HG03442 (cell line): ENCODE measurements at regions not wholly inside any gene's neighbourhood (a gene's known extent, or its start where the extent isn't known, plus 50 kb on each side); places are given as distances from the start of the nearest gene placed in this dataset.
A peak's percentile ranks its signal among the peaks of the same experiment; 100 is the strongest.
"Not testable (repeated sequence)": the region's sequence is repeated elsewhere in the genome, so short reads cannot be mapped to it uniquely, and the experiment has no call there.

ENCODE experiments used
- ATAC-seq: cut with Tn5 transposase; IDR thresholded peaks from one replicate; pipeline ENCODE4 v1.9.1; 2021; ENCODE audit warnings: mild to moderate bottlenecking, moderate library complexity; ENCODE audit not compliant: unreplicated experiment

DNA sequence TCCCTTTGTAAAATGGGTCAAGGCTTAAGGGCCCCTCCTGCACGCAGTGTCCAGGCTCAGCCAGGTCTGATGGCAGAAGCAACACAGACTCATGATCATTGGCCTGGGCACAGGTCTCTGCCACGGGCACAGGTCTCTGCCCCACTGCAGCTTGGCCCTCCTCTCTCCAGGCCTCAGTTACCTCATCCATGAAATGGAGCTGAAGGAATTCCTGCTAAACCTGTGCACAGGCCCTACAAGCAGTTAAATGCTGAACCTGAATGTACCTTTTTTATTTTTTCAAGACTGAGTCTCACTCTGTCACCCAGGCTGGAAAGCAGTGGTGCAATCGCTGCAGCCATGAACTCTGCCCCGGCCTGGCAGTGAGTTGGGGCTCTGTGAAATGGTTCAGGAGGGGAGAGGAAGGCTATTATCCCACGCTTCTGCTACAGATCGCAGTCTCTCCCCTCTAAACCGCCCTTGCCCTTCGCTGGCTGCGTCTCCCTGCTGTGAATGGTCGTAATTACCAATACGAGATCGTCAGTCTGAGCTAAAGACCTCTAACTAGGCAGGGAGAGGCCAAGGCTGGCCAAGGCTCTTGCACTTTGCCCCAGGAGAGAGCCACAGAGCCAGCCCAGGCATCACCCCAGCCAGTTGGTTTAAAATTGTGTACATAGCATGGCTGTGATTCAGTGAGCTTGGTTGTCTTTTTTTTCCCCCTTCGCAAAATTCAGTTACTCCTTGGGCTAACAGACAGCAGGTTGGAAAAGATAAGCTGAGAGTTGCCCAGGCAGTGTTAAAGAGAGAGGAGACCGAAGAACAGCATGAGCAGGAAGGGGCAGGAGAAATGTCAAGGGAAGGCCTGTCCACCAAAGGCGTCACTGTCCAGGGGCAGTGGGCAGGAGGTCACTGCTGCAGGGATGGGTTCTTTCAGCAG is 93.0 kb upstream of the KCTD7 start:
- ATAC-seq = no peak

DNA sequence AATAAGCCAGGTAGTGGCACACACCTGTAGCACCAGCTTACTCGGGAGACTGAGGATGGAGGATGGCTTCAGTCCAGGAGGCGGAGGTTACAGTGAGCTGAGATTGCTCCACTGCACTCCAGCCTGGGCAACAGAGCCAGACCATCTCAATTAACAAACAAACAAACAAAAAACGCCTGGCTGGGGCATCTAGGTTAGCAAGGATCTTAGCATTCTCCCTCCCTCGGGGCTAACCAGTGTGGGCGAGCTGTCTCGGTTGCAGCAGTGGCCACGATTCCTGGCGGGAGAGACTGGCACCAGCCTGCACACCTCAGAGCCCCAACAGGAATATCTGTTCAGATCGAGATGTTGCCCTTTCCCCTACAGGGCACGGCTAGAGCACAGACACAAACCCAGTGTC is 91.3 kb upstream of the KCTD7 start:
- ATAC-seq = no peak

DNA sequence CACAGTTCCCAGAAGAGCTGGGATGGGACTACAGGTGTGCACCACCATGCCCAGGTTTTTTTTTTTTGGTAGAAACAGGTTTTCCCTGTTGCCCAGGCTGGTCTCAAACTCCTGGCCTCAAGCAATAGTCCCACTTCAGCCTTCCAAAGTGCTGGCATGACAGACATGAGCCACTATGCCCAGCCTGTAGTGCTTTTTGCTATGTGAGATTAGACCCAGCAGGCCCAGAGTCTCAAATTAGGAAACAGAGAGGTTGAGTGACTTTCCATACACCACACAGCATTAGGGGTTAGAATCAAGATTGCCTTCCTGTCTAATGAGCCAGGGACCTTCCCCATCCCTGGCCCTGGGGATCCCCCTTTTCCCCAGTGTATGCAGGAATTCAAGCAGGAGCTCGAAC is 90.8 kb upstream of the KCTD7 start:
- ATAC-seq = no peak

DNA sequence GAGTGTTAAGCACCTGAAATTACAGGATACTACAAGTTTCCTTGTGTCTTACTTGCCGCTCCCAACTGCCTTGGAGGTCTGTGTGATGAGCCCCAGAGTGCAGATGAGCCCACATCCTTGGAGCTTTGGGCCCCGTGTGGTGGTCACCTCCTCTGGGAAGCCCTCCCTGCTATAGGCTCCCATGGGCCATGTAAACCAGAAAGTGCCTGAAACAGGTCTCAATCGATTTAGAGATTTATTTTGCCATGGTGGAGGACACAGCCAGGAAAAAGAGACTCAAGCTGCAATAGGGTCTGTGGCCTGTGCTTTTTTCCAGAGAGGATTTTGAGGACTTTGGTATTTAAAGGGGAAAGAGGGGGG is 89.4 kb upstream of the KCTD7 start:
- no peak for ATAC-seq

DNA sequence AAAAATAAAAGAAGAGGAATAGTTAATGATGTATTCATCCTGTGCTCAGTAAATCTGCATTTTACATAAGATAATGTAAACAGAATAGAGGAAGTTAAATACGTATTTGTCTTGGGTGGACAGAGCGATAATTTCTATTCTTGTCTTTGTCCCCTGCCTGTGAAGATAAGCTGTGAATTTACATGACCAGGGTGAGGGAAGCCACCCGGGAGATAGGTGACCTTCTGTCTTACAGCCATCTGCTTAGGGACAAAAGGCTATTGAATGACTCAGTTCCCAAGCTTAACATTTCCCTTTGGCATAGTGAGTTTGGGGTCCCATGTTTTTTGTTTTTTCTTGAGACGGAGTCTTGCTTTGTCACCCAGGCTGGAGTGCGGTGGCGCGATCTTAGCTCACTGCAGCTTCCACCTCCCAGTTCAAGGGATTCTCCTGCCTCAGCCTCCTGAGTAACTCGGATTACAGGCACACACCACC is 88.7 kb upstream of the KCTD7 start:
- ATAC-seq = no peak

DNA sequence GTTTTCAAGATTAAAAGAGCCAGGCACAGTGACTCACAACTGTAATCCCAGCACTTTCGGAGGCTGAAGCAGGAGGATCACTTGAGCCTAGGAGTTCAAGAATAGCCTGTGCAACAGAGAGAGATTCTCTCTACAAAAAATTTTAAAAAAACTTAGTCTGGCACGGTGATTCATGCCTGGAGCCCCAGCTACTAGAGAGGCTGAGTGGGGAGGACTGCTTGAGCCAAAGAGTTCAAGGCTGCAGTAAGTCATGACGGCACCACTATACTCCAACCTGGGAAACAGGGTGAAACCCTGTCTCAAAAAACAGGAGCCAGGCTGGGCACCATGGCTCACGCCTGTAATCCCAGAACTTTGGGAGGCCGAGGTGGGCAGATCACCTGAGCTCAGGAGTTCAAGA is 86.6 kb upstream of the KCTD7 start:
- no peak for ATAC-seq

DNA sequence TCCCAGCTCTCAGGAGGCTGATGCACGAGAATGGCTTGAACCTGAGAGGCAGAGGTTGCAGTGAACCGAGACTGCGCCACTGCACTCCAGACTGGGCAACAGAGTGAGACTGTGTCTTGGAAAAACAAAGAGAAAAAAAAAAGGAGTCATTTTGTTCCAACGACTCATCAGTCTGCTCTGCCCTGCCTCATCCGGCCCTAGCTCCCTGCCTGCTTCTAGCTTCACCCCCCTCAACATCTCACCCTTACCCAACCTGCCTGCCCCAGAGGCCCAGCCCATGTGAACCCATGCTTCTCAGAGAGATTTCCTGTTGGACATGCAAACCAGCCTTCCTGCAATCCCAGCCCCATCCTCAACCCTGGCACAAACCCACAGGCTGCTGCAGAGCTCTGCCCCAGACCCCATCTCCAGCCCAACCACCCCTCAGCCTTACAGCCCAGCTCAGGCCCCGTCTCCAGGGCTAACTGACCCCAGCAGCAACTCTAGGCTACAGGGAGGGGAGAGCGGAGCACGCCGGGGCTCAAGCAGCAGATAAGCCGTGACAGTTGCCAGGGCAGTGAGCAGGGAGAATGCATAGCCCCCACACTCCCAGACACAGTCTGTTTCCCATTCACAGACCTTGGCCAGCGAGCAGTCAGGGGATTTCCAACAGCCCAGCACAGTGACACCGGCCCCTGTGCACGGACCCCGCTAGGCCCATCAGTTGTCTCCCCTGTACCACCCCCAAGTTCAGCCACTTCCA is 86.0 kb upstream of the KCTD7 start:
- no peak for ATAC-seq

DNA sequence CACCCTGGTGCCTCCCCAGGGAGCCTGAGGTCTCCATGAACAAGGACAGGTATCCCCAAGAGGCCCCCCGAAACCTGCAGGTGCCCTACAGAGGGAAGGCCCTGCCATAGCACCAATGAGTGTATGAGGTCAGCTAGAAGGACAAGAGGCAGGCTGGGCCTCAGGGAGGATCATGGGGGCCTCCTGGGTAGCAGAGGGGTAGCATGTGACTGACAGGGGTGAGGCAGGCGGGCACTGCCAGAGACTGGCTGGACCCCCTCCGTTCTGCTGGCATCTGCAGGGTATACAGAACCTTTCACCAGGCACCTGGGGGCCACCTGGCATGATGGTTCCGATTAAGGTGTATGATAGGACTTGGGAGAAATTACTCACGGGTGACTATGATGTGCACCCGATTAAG is 79.2 kb upstream of the KCTD7 start:
- no peak for ATAC-seq

DNA sequence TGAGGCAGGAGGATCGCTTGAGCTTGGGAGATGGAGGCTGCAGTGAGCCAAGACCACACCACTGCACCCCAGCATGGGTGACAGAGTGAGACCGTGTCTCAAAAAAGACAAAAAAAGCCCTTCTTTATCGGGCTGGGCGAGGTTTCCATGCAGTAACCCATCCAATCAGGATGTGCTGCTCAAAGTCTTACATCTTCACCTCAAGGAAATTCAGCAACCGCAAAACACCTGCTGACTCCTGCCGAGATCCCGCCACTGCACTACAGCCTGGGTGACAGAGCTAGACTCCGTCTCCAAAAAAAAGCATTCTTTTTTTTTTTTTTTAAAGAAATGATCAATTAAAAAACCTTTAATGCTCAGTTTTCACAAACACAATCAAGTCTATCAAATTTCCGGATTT is 75.7 kb upstream of the KCTD7 start:
- no peak for ATAC-seq

DNA sequence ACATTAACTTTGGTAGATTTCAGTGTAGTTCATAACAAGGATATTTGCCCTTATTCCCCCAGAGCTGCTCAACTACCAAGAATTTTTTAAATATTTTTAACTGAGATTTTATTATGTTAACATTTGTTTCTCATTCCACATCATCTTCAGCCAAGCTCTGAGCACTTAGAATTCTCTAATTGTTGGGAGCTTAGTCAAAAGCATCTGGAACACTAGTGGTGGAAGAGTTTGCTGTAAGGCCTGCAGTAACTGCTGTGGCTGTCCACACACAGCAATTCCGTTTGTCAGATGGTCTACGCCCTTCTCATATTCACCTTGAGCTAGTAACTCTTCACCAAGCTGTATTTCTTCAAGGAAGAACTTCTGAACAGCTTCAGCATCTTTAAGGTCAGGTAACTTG is 75.0 kb upstream of the KCTD7 start:
- not testable (repeated sequence) for ATAC-seq

DNA sequence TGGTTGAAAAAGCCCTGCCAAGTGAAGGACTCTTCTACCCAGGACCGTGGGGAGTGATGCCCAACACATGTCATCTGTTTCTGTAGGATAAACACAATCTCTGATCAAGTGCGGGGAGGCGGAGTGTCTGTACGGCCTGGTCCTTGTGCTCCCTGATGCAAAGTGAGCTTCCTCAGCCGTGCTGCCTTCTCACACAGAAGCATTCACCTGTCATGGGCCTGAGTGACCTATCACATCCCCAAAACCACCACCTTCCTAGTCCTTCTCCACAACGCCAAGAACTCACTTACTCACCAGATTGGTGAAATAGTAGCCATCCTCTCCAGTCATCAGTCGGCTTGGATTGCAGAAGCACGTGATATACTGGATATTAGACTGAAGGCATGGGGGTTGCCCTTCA is 74.4 kb upstream of the KCTD7 start:
- ATAC-seq = not testable (repeated sequence)

DNA sequence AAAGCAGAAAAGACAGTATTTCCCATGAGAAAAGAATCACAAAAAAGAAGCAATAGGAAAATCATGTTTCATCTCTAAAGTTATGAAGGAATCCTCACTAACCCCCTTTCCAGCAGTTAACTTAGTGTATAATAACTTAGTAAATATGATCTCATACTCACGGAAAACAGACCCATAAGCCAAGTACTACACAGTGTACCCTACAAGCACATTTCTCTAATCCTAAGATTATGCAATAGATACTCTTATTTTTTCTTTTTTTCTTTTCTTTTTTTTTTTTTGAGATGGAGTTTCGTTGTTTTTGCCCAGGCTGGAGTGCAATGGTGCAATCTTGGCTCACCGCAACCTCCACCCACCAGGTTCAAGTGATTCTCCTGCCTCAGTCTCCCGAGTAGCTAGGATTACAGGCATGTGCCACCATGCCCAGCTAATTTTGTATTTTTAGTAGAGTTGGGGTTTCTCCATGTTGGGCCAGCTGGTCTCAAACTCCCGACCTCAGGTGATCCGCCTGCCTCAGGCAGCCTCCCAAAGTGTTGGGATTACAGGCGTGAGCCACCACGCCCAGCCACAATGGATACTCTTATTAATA is 73.7 kb upstream of the KCTD7 start:
- not testable (repeated sequence) for ATAC-seq

DNA sequence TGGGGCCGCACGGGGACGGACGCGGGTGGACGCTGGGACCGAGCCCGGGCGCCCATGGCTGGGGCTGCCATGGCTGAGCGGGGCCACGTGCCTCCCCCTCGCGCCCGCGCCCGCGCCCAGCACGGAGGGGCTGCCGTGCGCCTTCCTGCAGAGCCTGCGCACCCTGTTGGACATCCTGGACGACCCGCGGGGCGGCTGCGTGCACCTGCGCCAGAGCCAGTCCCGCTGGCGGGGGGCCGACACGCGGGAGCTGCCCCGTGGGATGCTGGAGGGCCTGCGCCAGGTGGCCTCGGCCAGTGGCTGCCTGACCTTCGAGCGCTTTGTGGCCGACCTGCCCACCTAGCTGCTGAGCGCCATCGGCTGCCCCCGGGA is 72.5 kb upstream of the KCTD7 start:
- no peak for ATAC-seq

DNA sequence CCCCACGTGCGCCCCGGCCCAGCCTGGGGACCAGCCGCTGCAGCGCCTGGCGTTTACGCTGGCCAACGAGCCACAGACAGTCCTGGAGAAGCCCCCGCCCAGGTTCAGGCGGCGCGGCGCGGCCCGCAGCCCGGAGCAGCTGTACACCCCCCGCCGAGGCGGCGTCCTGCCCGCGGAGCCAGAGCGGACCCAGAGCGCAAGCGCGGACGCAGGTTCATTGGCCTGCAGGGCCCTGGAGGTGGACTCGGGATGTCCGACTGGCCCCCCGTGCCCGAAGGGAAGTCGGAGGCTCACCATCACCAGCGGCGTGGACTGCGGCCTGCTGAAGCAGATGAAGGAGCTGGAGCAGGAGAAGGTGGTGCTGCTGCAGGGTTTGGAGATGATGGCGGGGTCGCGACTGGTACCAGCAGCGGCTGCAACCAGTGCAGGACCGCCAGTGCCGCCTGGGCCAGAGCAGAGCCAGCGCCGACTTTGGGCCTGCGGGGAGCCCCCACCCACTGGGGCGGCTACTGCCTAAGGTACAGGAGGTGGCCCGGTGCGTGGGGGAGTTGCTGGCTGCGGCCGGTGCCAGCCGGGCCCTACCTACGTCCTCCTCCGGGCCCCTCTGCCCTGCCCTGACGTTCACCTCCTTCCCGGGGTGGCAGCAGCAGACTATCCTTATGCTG is 72.0 kb upstream of the KCTD7 start:
- no peak for ATAC-seq

DNA sequence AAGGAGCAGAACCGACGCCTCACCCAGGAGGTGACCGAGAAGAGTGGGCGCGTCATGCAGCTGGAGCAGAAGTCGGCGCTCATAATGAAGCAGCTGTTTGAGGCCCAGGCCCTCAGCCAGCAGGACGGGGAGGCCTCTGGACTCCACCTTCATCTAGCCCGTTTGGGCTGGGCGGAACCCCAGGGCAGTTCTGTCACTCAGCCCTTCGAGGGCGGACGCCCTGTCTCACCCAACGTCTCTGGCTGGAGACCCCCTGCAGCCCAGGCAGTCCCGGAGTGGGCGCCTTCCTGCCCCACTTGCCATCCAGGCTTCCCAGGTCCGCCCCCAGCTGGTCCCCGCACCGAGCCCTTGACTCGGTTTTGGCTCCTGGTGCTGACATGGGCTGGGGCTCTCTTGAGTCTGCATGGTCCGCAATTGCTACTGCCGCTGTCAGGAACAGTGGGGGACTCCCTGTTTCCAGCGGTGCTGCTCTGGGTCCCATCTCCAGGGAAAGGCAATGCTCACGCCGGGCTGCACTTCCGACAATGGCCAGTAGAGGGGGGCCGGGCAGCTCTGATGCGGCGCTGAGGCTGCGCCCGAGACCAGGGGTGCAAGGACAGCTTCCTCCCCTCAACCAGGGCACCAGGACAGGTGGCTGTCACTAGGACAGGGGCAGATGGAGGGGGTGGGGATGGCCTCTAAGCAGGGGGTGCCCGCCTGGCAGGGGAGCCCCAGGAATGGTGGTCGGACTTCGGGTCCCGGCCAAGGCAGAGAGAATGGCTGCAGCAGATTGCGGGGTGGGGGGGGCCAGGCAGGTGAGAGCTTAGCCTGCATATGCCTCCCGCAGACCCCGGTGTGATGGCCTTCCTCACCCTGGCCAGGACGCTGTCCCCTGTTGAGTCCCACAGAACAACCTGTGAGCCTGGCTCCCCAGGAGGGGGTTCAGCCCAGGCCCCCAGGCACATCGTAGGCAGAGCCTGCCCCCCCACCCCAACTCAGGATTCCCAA is 71.2 kb upstream of the KCTD7 start:
- ATAC-seq = peak; percentile 50

DNA sequence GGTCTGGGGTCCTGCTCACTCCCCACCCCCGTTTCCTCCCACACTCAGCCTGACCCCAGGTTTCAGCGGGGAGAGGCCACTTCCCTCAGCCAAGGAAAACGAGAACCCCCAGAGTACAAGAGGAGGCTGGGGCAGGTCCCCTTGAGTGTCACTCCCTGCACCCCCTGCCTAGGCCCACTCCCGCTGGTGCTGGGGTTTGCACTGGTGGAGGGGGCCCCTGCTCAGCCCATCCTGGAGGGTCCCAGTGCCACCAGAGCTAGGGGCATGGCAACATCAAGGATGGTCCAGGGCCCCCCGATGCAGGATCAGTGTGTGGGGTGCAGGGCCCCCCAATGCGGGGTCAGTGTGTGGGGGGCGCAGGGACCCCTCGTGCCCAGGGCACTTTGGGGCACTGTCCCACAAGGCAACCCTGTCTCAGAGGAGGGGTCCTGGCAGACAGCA is 70.5 kb upstream of the KCTD7 start:
- no peak for ATAC-seq

DNA sequence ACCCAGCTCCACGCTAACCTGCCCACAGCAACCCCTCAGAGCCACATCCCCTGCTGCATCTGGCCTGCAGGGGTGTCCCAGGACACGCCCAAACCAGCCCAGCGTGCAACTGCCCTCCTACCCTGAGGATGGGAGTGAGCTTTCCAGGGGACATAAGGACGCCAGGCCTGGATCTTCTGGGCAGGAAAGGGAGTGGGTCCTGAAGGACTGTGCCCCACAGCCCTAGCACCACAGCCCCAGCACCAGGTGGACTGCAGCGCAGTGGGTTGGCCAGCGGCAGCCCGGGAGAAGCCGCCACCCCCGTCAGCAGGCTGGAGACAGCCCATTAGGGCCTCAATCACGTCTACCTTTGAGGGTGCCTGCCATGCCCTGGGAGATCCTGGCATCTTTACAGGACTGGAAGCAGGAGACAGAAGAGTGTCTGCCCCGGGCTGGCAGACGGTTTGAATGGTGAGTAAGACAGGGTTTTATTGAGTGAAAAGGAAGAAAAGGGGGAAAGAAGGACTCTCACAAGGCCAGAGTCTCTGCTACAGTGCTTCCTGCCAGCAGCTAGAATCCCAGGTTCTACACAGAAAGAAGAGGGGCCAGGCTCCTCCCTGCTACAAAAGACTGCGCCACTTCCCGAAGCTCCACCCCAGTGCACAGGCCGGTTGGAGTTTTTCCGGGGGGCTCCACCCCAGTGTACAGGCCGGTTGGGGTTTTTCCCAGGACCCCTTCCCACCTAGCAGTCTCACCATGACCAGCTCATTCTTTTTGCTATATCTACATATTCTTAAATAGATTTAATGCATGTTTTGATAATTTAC is 69.8 kb upstream of the KCTD7 start:
- ATAC-seq = no peak

DNA sequence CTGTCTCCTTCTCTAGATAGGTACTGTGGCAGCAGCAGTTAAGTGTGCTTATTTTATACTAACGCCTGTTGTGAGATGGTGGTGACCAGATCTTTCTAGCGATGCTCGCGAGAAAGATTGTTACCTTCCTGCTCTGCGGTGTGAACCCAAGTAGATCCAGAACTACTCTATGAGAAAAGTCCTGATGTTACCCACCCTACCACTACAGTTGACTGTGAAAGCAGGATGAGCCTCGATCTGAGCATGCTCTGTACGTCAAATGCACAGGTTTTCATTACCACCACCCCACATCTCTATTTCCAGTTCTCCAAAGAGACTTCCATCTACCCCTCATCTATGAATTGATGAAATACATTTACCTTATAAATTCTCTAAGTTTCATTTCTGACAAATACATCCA is 64.6 kb upstream of the KCTD7 start:
- no peak for ATAC-seq

DNA sequence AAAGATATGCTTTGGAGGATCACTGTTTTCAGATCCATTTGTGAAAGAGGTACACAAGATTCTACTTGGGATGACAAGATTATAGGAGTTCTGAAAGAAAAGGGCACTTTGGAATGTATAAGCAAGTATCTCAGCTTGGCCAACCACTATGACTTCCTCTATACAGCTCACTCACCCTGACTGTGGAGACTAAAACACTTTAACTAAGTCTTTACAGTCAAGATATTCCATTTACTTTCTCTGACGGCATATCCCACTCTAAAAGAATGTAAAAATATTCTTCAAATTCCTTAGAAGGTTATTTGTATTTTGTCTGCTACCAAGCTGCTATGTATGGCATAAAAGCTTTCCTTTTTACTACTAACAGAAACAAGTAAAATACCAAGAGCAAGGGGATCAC is 58.5 kb upstream of the KCTD7 start:
- ATAC-seq = not testable (repeated sequence)
